GM18499 (cell line): ENCODE measurements at regions not wholly inside any gene's neighbourhood (a gene's known extent, or its start where the extent isn't known, plus 50 kb on each side); places are given as distances from the start of the nearest gene placed in this dataset.
"Not testable (repeated sequence)": the region's sequence is repeated elsewhere in the genome, so short reads cannot be mapped to it uniquely, and the experiment has no call there.

Experiments
- ATAC-seq: cut with Tn5 transposase; IDR thresholded peaks from one replicate; pipeline ENCODE4 v1.9.1; 2021; ENCODE audit warnings: moderate number of reproducible peaks; ENCODE audit not compliant: insufficient read depth, unreplicated experiment

- ATAC-seq = not testable (repeated sequence)
These were observed 812.4 kb downstream of the TMEM121 start for GRCh38 chr14:106338775-106339174.

GRCh38 chr14:106340658-106341057 is 814.3 kb downstream of the TMEM121 start:
- ATAC-seq = not testable (repeated sequence)

- not testable (repeated sequence) for ATAC-seq
These were observed 814.8 kb downstream of the TMEM121 start for GRCh38 chr14:106341161-106341560.

- ATAC-seq = no peak
These were observed 817.2 kb downstream of the TMEM121 start for GRCh38 chr14:106343626-106344025.

- not testable (repeated sequence) for ATAC-seq
These were observed 817.8 kb downstream of the TMEM121 start for GRCh38 chr14:106344065-106344614.

GRCh38 chr14:106344791-106345479 is 818.6 kb downstream of the TMEM121 start:
- ATAC-seq = not testable (repeated sequence)

- ATAC-seq = no peak
These were observed 819.7 kb downstream of the TMEM121 start for GRCh38 chr14:106346084-106346483.

- no peak for ATAC-seq
These were observed 820.3 kb downstream of the TMEM121 start for GRCh38 chr14:106346534-106347290.

- ATAC-seq = no peak
These were observed 821.0 kb downstream of the TMEM121 start for GRCh38 chr14:106347291-106347778.

GRCh38 chr14:106347890-106348755 is 821.7 kb downstream of the TMEM121 start:
- no peak for ATAC-seq

- ATAC-seq = not testable (repeated sequence)
These were observed 822.6 kb downstream of the TMEM121 start for GRCh38 chr14:106348873-106349540.

- ATAC-seq = not testable (repeated sequence)
These were observed 823.5 kb downstream of the TMEM121 start for GRCh38 chr14:106349678-106350457.

GRCh38 chr14:106355007-106355791 is 828.8 kb downstream of the TMEM121 start:
- not testable (repeated sequence) for ATAC-seq

- not testable (repeated sequence) for ATAC-seq
These were observed 829.7 kb downstream of the TMEM121 start for GRCh38 chr14:106355881-106356642.

- not testable (repeated sequence) for ATAC-seq
These were observed 830.2 kb downstream of the TMEM121 start for GRCh38 chr14:106356643-106356930.

GRCh38 chr14:106359157-106359887 is 832.9 kb downstream of the TMEM121 start:
- not testable (repeated sequence) for ATAC-seq

- not testable (repeated sequence) for ATAC-seq
These were observed 839.0 kb downstream of the TMEM121 start for GRCh38 chr14:106365371-106365770.
